ENCODE measurements at regions not wholly inside any gene's neighbourhood (a gene's known extent, or its start where the extent isn't known, plus 50 kb on each side); places are given as distances from the start of the nearest gene placed in this dataset.

DNA sequence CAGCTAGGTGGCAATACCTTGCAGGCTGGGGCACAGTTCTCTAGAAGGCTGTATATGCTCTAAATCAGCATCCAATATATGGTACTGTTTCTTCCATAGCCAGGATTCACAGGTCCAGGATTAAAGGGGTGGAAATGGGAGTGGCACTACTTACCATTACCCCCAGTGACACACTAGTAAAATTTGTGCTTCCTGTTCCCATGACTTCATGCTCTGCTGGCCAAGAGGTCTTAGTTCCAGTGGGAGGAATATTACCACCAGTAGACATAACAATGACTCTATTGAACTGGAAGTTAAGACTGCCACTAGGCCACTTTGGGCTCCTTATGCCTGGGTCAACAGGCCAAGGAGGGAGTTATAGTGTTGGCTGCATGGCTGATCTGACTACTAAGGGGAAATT lies 174.3 kb upstream of the TNFAIP3 start:
- TF ChIP-seq MXI1 (IDR thresholded peaks at IDR 0.05; ENCODE audit: low read depth, low read length), result no peak
- TF ChIP-seq EP300 (IDR thresholded peaks at IDR 0.05; ENCODE audit: borderline replicate concordance in 1 of 2, low read depth in 1 of 2, low read length in 1 of 2), result no peak
- TF ChIP-seq NFIC (IDR thresholded peaks at IDR 0.05; ENCODE audit: borderline replicate concordance), result no peak
- TF ChIP-seq CTCF (IDR thresholded peaks at IDR 0.05), result no peak
- no peak for TF ChIP-seq ELF1 (IDR thresholded peaks at IDR 0.05)
- TF ChIP-seq MAX (IDR thresholded peaks at IDR 0.05; ENCODE audit: low read depth), result no peak
- TF ChIP-seq ZBTB33 (IDR thresholded peaks at IDR 0.05; ENCODE audit: borderline replicate concordance, low read depth), result no peak
- no peak for TF ChIP-seq RCOR1 (IDR thresholded peaks at IDR 0.05; ENCODE audit: low read length)
- TF ChIP-seq SMC3 (IDR thresholded peaks at IDR 0.05; ENCODE audit: low read depth, low read length), result no peak
- no peak for TF ChIP-seq REST (IDR thresholded peaks at IDR 0.05; ENCODE audit: low read depth, low read length)

Data from SK-N-SH (cell line).